ENCODE measurements at regions not wholly inside any gene's neighbourhood (a gene's known extent, or its start where the extent isn't known, plus 50 kb on each side); places are given as distances from the start of the nearest gene placed in this dataset.

DNA sequence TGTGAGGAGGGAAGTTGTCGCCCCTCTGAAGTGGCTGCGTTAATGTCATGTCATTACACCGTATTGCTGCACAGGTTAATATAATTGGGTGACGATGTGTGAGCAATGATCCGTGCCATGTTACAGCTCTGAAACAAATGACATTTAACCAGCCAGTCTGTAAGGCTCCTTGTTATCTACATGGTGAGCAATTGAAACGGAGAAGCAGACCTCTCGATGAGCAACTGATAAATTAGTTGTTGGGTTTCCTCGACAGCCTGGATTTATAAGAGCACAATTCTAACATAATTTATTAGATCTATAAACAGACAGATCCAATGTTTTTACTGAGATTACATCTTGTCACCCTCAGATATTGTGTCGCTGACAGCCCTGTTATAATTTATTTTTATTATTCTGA lies 49.9 kb upstream of the MAFB start:
- no peaks in the 10 kb centered on the region for H3K9me3 ChIP-seq (ENCODE audit: low read length)
- DNase-seq (ENCODE audit: low spot score) (no peak), ATAC-seq (no peak), FAIRE-seq (no peak)
- peaks cover 3 to 11% of the 10 kb centered on the region in 2 experiments; a peak in 3 of 5 replicates for H3K27me3 ChIP-seq (ENCODE audit: control insufficient read depth in 1 of 2, insufficient read depth in 2 of 2, low read length in 2 of 2)
- no peaks in the 10 kb centered on the region for H3K79me2 ChIP-seq (ENCODE audit: insufficient read depth, low read length)
- no TSS peak for BruUV-seq (replicated peaks)
- intact Hi-C loops (cut with micrococcal nuclease; ENCODE audit: unreplicated experiment) = no loop called here
- ChIA-PET CTCF (ENCODE audit: low intra/inter-chr PET ratio, low total read pairs) (no interaction called here), POLR2A (no interaction called here)
- no peak overlapping the region for H3K4me2 ChIP-seq (ENCODE audit: low read depth, low read length)
- no peak overlapping the region for H3K9ac ChIP-seq (ENCODE audit: insufficient read depth, low read depth, low read length)
- no peak overlapping the region for H3K4me3 ChIP-seq (replicated peaks in 1 of 3; ENCODE audit: insufficient read depth in 1 of 3, low read depth in 2 of 3, low read length in 3 of 3)
- no peaks in the 10 kb centered on the region for H3K36me3 ChIP-seq (replicated peaks in 1 of 2; ENCODE audit: control insufficient read depth in 1 of 2, insufficient read depth in 2 of 2, low read length in 2 of 2)
- H3K4me1 ChIP-seq (ENCODE audit: insufficient read depth, low read length) = no peaks in the 10 kb centered on the region
- TF ChIP-seq KLF12 (CRISPR knock-in tag; IDR thresholded peaks at IDR 0.05; ENCODE audit: borderline replicate concordance) = no peak
- no peak for TF ChIP-seq ZNF713 (CRISPR knock-in tag; IDR thresholded peaks at IDR 0.05)
- TF ChIP-seq, protein P1, sequence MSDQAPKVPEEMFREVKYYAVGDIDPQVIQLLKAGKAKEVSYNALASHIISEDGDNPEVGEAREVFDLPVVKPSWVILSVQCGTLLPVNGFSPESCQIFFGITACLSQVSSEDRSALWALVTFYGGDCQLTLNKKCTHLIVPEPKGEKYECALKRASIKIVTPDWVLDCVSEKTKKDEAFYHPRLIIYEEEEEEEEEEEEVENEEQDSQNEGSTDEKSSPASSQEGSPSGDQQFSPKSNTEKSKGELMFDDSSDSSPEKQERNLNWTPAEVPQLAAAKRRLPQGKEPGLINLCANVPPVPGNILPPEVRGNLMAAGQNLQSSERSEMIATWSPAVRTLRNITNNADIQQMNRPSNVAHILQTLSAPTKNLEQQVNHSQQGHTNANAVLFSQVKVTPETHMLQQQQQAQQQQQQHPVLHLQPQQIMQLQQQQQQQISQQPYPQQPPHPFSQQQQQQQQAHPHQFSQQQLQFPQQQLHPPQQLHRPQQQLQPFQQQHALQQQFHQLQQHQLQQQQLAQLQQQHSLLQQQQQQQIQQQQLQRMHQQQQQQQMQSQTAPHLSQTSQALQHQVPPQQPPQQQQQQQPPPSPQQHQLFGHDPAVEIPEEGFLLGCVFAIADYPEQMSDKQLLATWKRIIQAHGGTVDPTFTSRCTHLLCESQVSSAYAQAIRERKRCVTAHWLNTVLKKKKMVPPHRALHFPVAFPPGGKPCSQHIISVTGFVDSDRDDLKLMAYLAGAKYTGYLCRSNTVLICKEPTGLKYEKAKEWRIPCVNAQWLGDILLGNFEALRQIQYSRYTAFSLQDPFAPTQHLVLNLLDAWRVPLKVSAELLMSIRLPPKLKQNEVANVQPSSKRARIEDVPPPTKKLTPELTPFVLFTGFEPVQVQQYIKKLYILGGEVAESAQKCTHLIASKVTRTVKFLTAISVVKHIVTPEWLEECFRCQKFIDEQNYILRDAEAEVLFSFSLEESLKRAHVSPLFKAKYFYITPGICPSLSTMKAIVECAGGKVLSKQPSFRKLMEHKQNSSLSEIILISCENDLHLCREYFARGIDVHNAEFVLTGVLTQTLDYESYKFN (CRISPR knock-in tag; conservative IDR thresholded peaks at IDR 0.05) = no peak
- no peak for TF ChIP-seq ZNF460 (CRISPR knock-in tag; IDR thresholded peaks at IDR 0.05; ENCODE audit: borderline replicate concordance)
- in situ Hi-C loops (cut with HindIII; ENCODE audit: extremely low pct_ligation_motif_present, low pct_unique_long_range_greater_than_20kb) = no loop called here
- H3K27ac ChIP-seq (ENCODE audit: extremely low read length, insufficient read depth, low read length) = no peak overlapping the region
- H2AFZ ChIP-seq (ENCODE audit: low read length) = no peak overlapping the region
- no peaks in the 10 kb centered on the region for H4K20me1 ChIP-seq (ENCODE audit: insufficient read depth, low read length)
- WGBS (ENCODE audit: low lambda C conversion rate) = 18% methylated on average over 9 of the region's 9 CpGs

DNA sequence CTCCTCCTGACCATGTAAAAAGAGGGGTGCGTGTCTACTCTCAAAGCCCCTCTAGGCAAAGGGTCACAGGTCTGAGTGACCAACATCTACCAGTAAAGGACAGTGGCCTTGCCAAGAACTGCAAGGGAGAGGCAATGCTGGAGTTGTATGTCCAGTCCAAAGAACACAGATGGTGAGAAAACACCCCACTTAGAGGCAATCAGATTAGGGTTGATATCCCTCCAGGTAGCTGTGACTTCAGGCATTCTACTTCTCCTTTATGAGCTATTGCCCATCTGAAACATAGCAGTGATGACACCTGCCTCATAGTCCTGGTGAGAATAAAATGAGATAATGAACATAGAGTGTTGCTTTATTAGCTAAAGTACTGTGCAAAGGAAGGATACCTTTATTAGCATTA lies 50.8 kb upstream of the MAFB start:
- Histone ChIP-seq H3K36me3 (replicated peaks in 1 of 2; ENCODE audit: control insufficient read depth in 1 of 2, insufficient read depth in 2 of 2, low read length in 2 of 2) (no peaks in the 10 kb centered on the region), H3K4me1 (ENCODE audit: insufficient read depth, low read length) (no peaks in the 10 kb centered on the region), H3K9ac (ENCODE audit: insufficient read depth, low read depth, low read length) (no peak overlapping the region), H3K27ac (ENCODE audit: extremely low read length, insufficient read depth, low read length) (no peak overlapping the region), H3K79me2 (ENCODE audit: insufficient read depth, low read length) (no peaks in the 10 kb centered on the region), H3K4me3 (replicated peaks in 1 of 3; ENCODE audit: insufficient read depth in 1 of 3, low read depth in 2 of 3, low read length in 3 of 3) (no peak overlapping the region), H3K9me3 (ENCODE audit: low read length) (no peaks in the 10 kb centered on the region), H2AFZ (ENCODE audit: low read length) (no peak overlapping the region), H3K4me2 (ENCODE audit: low read depth, low read length) (no peak overlapping the region), H3K27me3 (ENCODE audit: control insufficient read depth in 1 of 2, insufficient read depth in 2 of 2, low read length in 2 of 2) (peaks cover 3 to 19% of the 10 kb centered on the region in 2 experiments; a peak in 3 of 5 replicates), H4K20me1 (ENCODE audit: insufficient read depth, low read length) (no peaks in the 10 kb centered on the region)
- POLR2A ChIA-PET = no interaction called here
- FAIRE-seq (no peak), ATAC-seq (no peak), DNase-seq (ENCODE audit: low spot score) (no peak)
- CTCF ChIA-PET (ENCODE audit: low intra/inter-chr PET ratio, low total read pairs) = no interaction called here
- in situ Hi-C loops (cut with HindIII; ENCODE audit: extremely low pct_ligation_motif_present, low pct_unique_long_range_greater_than_20kb) (loop anchor here (5.0 kb wide), 1 partner anchor 202 kb away; no protein-coding TSS in a partner anchor), intact Hi-C loops (cut with micrococcal nuclease; ENCODE audit: unreplicated experiment) (no loop called here)
- no TSS peak for BruUV-seq (replicated peaks)
- WGBS (ENCODE audit: low lambda C conversion rate) = 0% methylated on average over 1 of the region's 1 CpG
- TF ChIP-seq, protein P2, sequence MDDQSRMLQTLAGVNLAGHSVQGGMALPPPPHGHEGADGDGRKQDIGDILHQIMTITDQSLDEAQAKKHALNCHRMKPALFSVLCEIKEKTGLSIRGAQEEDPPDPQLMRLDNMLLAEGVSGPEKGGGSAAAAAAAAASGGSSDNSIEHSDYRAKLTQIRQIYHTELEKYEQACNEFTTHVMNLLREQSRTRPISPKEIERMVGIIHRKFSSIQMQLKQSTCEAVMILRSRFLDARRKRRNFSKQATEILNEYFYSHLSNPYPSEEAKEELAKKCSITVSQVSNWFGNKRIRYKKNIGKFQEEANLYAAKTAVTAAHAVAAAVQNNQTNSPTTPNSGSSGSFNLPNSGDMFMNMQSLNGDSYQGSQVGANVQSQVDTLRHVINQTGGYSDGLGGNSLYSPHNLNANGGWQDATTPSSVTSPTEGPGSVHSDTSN (CRISPR knock-in tag; IDR thresholded peaks at IDR 0.05; ENCODE audit: borderline replicate concordance) = no peak
- TF ChIP-seq, protein P3, sequence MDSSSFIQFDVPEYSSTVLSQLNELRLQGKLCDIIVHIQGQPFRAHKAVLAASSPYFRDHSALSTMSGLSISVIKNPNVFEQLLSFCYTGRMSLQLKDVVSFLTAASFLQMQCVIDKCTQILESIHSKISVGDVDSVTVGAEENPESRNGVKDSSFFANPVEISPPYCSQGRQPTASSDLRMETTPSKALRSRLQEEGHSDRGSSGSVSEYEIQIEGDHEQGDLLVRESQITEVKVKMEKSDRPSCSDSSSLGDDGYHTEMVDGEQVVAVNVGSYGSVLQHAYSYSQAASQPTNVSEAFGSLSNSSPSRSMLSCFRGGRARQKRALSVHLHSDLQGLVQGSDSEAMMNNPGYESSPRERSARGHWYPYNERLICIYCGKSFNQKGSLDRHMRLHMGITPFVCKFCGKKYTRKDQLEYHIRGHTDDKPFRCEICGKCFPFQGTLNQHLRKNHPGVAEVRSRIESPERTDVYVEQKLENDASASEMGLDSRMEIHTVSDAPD (CRISPR knock-in tag; IDR thresholded peaks at IDR 0.05) = no peak
- no peak for TF ChIP-seq ZBTB7B (CRISPR knock-in tag; IDR thresholded peaks at IDR 0.05)
- no peak for TF ChIP-seq ZNF614 (CRISPR knock-in tag; IDR thresholded peaks at IDR 0.05; ENCODE audit: borderline replicate concordance)
- TF ChIP-seq SRSF4 (IDR thresholded peaks at IDR 0.05; ENCODE audit: low read depth, low read length, poor library complexity, severe bottlenecking) = no peak
- TF ChIP-seq ZFP82 (CRISPR knock-in tag; IDR thresholded peaks at IDR 0.05; ENCODE audit: borderline replicate concordance) = no peak
- TF ChIP-seq, protein P4, sequence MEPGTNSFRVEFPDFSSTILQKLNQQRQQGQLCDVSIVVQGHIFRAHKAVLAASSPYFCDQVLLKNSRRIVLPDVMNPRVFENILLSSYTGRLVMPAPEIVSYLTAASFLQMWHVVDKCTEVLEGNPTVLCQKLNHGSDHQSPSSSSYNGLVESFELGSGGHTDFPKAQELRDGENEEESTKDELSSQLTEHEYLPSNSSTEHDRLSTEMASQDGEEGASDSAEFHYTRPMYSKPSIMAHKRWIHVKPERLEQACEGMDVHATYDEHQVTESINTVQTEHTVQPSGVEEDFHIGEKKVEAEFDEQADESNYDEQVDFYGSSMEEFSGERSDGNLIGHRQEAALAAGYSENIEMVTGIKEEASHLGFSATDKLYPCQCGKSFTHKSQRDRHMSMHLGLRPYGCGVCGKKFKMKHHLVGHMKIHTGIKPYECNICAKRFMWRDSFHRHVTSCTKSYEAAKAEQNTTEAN (CRISPR knock-in tag; conservative IDR thresholded peaks at IDR 0.05) = no peak
